Common myeloid progenitor, CD34-positive (primary cell): ENCODE measurements at regions not wholly inside any gene's neighbourhood (a gene's known extent, or its start where the extent isn't known, plus 50 kb on each side); places are given as distances from the start of the nearest gene placed in this dataset.
A peak's percentile ranks its signal among the peaks of the same experiment; 100 is the strongest.

Experiments
- CTCF ChIA-PET: fragments of 350-600 bp; sonication (Branson Sonifier 250); formaldehyde crosslinking; loops from one replicate; lab custom pipeline; 2021; ENCODE audit warnings: antibody characterized with exemption; lab: Charles Lee
- POLR2A ChIA-PET: fragments of 350-600 bp; sonication (Branson Sonifier 250); formaldehyde crosslinking; loops from one replicate; lab custom pipeline; 2021; ENCODE audit warnings: antibody characterized with exemption; lab: Charles Lee
- DNase-seq, 3 donors: peaks; one replicate each; pipeline versions ENCODE4 v3.0.0 to v3.0.0-alpha.2; 2013
- H3K27ac ChIP-seq, 2 experiments: 1 replicate in 1 of 2; 2 replicates in 1 of 2; pipeline ENCODE4 v1.7.0; 2013; ENCODE audit warnings: inconsistent platforms in 2 of 2, low read length in 2 of 2, mild to moderate bottlenecking in 2 of 2, low read depth in 1 of 2, moderate library complexity in 1 of 2; ENCODE audit not compliant: severe bottlenecking in 2 of 2, insufficient read depth in 1 of 2, poor library complexity in 1 of 2
- H3K27me3 ChIP-seq, 5 experiments: replicated peaks in 2 of 5; 1 replicate in 3 of 5; 2 replicates in 2 of 5; pipeline versions ENCODE4 v1.6.1 to v1.7.0; 2013; ENCODE audit warnings: low read length in 4 of 5, mild to moderate bottlenecking in 2 of 5, moderate library complexity in 2 of 5, inconsistent platforms in 1 of 5; ENCODE audit not compliant: insufficient read depth in 5 of 5, control insufficient read depth in 4 of 5
- H3K36me3 ChIP-seq, 4 experiments: 1 replicate in 2 of 4; 2 replicates in 2 of 4; pipeline versions ENCODE4 v1.6.1 to v1.7.0; 2013; ENCODE audit warnings: low read length in 3 of 4, control low read depth in 1 of 4, mild to moderate bottlenecking in 1 of 4; ENCODE audit not compliant: control insufficient read depth in 4 of 4, insufficient read depth in 4 of 4
- H3K4me1 ChIP-seq, 4 experiments: 1 replicate in 3 of 4; 2 replicates in 1 of 4; pipeline versions ENCODE4 v1.6.1 to v1.7.1; 2013; ENCODE audit warnings: low read length in 3 of 4, mild to moderate bottlenecking in 3 of 4, control low read depth in 1 of 4, inconsistent platforms in 1 of 4, moderate library complexity in 1 of 4; ENCODE audit not compliant: control insufficient read depth in 4 of 4, insufficient read depth in 4 of 4; ENCODE audit errors: control extremely low read depth in 1 of 4
- H3K4me3 ChIP-seq, 7 experiments: 1 replicate in 4 of 7; 2 replicates in 3 of 7; pipeline versions ENCODE4 v1.5.1 to v1.7.0; 2013; ENCODE audit warnings: mild to moderate bottlenecking in 7 of 7, low read length in 6 of 7, moderate library complexity in 6 of 7, inconsistent platforms in 2 of 7, low read depth in 2 of 7, control low read depth in 1 of 7; ENCODE audit not compliant: insufficient read depth in 4 of 7, control insufficient read depth in 1 of 7; ENCODE audit errors: extremely low read depth in 1 of 7
- H3K9me3 ChIP-seq, 5 experiments: 1 replicate in 4 of 5; 2 replicates in 1 of 5; pipeline versions ENCODE4 v1.6.1 to v1.7.1; 2013; ENCODE audit warnings: low read length in 4 of 5, mild to moderate bottlenecking in 2 of 5, inconsistent platforms in 1 of 5, low read depth in 1 of 5, moderate library complexity in 1 of 5; ENCODE audit not compliant: control insufficient read depth in 4 of 5, insufficient read depth in 2 of 5; ENCODE audit errors: control extremely low read depth in 1 of 5
- WGBS: methylation state at CpG from one replicate; pipeline ENCODE4 v1.1.5; 2013; ENCODE audit not compliant: insufficient coverage; 5-methylcytosine and 5-hydroxymethylcytosine counted together

GRCh38 chr18:22334567-22334966 lies 83.1 kb downstream of the CTAGE1 start:
- POLR2A ChIA-PET: no interaction called here
- Histone ChIP-seq H3K27ac (no peak overlapping the region), H3K4me3 (no peak overlapping the region), H3K36me3 (no peaks in the 10 kb centered on the region), H3K27me3 (peaks cover 0 to 13% (median 2%) of the 10 kb centered on the region in 5 experiments), H3K9me3 (no peaks in the 10 kb centered on the region), H3K4me1 (peaks cover 0 to 4% (median 1%) of the 10 kb centered on the region in 4 experiments)
- 100% methylated on average over 5 of the region's 5 CpGs for whole genome bisulfite sequencing
- DNase-seq: no peak
- CTCF ChIA-PET: no interaction called here

- 49% methylated on average over 3 of the region's 5 CpGs for WGBS
- DNase-seq: peak in 1 of 3 donors; percentile 18
- no peak overlapping the region for H3K27ac ChIP-seq
- ChIA-PET POLR2A (no interaction called here), CTCF (no interaction called here)
- no peaks in the 10 kb centered on the region for H3K9me3 ChIP-seq
- no peaks in the 10 kb centered on the region for H3K36me3 ChIP-seq
- peaks cover 0 to under 1% (median 0%) of the 10 kb centered on the region in 4 experiments for H3K4me1 ChIP-seq
- peaks cover 0 to 7% (median 1%) of the 10 kb centered on the region in 5 experiments for H3K27me3 ChIP-seq
- H3K4me3 ChIP-seq: no peak overlapping the region
These were observed 85.1 kb downstream of the CTAGE1 start for GRCh38 chr18:22332590-22332989.

- Histone ChIP-seq H3K4me1 (no peaks in the 10 kb centered on the region), H3K36me3 (no peaks in the 10 kb centered on the region), H3K27me3 (peaks cover 0 to 7% (median 0%) of the 10 kb centered on the region in 5 experiments), H3K27ac (no peak overlapping the region), H3K9me3 (no peaks in the 10 kb centered on the region), H3K4me3 (no peak overlapping the region)
- ChIA-PET POLR2A (no interaction called here), CTCF (interaction anchor here (1.2 kb wide), 1 partner anchor 12 kb away, joined by 3 read pairs; no protein-coding TSS in a partner anchor)
- DNase-seq: no peak
- 91% methylated on average over 5 of the region's 5 CpGs for WGBS
These were observed 87.2 kb downstream of the CTAGE1 start for GRCh38 chr18:22330508-22330907.

- peaks cover 0 to 11% (median 6%) of the 10 kb centered on the region in 4 experiments for H3K4me1 ChIP-seq
These were observed 92.3 kb downstream of the CTAGE1 start for GRCh38 chr18:22325396-22325795.

GRCh38 chr18:22324191-22325131 lies 93.3 kb downstream of the CTAGE1 start:
- Histone ChIP-seq H3K4me3 (peak overlapping the region in 6 of 7 experiments; percentile 33 to 61 (median 44)), H3K36me3 (no peaks in the 10 kb centered on the region), H3K9me3 (no peaks in the 10 kb centered on the region), H3K4me1 (peaks cover 0 to 11% (median 6%) of the 10 kb centered on the region in 4 experiments), H3K27ac (no peak overlapping the region), H3K27me3 (peaks cover 0 to 23% (median 5%) of the 10 kb centered on the region in 5 experiments)
- CTCF ChIA-PET: no interaction called here
- DNase-seq: peak in 1 of 3 donors; percentile 27
- WGBS: 15% methylated on average over 27 of the region's 30 CpGs
- POLR2A ChIA-PET: no interaction called here

More at GRCh38 chr18:22325396-22325795, 92.3 kb downstream of the CTAGE1 start:
- no peak overlapping the region for H3K4me3 ChIP-seq
- ChIA-PET CTCF (no interaction called here), POLR2A (no interaction called here)
- H3K9me3 ChIP-seq: no peaks in the 10 kb centered on the region
- no peak overlapping the region for H3K27ac ChIP-seq
- DNase-seq: no peak
- H3K27me3 ChIP-seq: peaks cover 0 to 25% (median 5%) of the 10 kb centered on the region in 5 experiments
- H3K36me3 ChIP-seq: no peaks in the 10 kb centered on the region
- 98% methylated on average over 7 of the region's 8 CpGs for WGBS

- H3K4me1 ChIP-seq: peaks cover 0 to 11% (median 6%) of the 10 kb centered on the region in 4 experiments
- H3K36me3 ChIP-seq: no peaks in the 10 kb centered on the region
- CTCF ChIA-PET: no interaction called here
- H3K9me3 ChIP-seq: no peaks in the 10 kb centered on the region
- DNase-seq: no peak
- WGBS: 99% methylated on average over 7 of the region's 7 CpGs
- no peak overlapping the region for H3K27ac ChIP-seq
- peaks cover 0 to 22% (median 5%) of the 10 kb centered on the region in 5 experiments for H3K27me3 ChIP-seq
- H3K4me3 ChIP-seq: no peak overlapping the region
- POLR2A ChIA-PET: no interaction called here
These were observed 95.4 kb downstream of the CTAGE1 start for GRCh38 chr18:22322243-22322691.

GRCh38 chr18:22320771-22321170 lies 96.9 kb downstream of the CTAGE1 start:
- ChIA-PET POLR2A (no interaction called here), CTCF (no interaction called here)
- no peak overlapping the region for H3K4me3 ChIP-seq
- 100% methylated on average over 2 of the region's 3 CpGs for WGBS
- peaks cover 0 to 21% (median 8%) of the 10 kb centered on the region in 5 experiments for H3K27me3 ChIP-seq
- DNase-seq: no peak
- no peaks in the 10 kb centered on the region for H3K36me3 ChIP-seq
- H3K4me1 ChIP-seq: peaks cover 0 to 11% (median 6%) of the 10 kb centered on the region in 4 experiments
- no peak overlapping the region for H3K27ac ChIP-seq
- H3K9me3 ChIP-seq: no peaks in the 10 kb centered on the region
